HEK293T (cell line): ENCODE measurements at regions not wholly inside any gene's neighbourhood (a gene's known extent, or its start where the extent isn't known, plus 50 kb on each side); places are given as distances from the start of the nearest gene placed in this dataset.

Experiments
- ARNT ChIP-seq: fragments of 450-650 bp; IDR thresholded peaks from 2 replicates; pipeline ENCODE4 v1.6.1; 2017; ENCODE audit warnings: mild to moderate bottlenecking
- BHLHE40 ChIP-seq: fragments of 450-650 bp; IDR thresholded peaks from 2 replicates; pipeline ENCODE4 v1.6.1; 2016; ENCODE audit warnings: mild to moderate bottlenecking, moderate library complexity, borderline replicate concordance
- FOXK2 ChIP-seq: fragments of 450-650 bp; IDR thresholded peaks from 2 replicates; pipeline ENCODE4 v1.6.1; 2016; ENCODE audit warnings: mild to moderate bottlenecking
- FOXM1 ChIP-seq: fragments of 450-650 bp; IDR thresholded peaks from 2 replicates; pipeline ENCODE4 v1.6.1; 2017; ENCODE audit warnings: mild to moderate bottlenecking, borderline replicate concordance
- HDGF ChIP-seq: fragments of 450-650 bp; IDR thresholded peaks from 2 replicates; pipeline ENCODE4 v1.6.1; 2017; ENCODE audit warnings: antibody characterized with exemption, borderline replicate concordance
- LEF1 ChIP-seq: fragments of 450-650 bp; IDR thresholded peaks from 2 replicates; pipeline ENCODE4 v1.6.1; 2017; ENCODE audit warnings: mild to moderate bottlenecking, borderline replicate concordance
- NFRKB ChIP-seq: fragments of 450-650 bp; IDR thresholded peaks from 2 replicates; pipeline ENCODE4 v1.6.1; 2016; ENCODE audit warnings: mild to moderate bottlenecking, moderate library complexity
- SP1 ChIP-seq: fragments of 450-650 bp; IDR thresholded peaks from 2 replicates; pipeline ENCODE4 v1.6.1; 2017
- TARDBP ChIP-seq: fragments of 450-650 bp; IDR thresholded peaks from 2 replicates; pipeline ENCODE4 v1.6.1; 2016

DNA sequence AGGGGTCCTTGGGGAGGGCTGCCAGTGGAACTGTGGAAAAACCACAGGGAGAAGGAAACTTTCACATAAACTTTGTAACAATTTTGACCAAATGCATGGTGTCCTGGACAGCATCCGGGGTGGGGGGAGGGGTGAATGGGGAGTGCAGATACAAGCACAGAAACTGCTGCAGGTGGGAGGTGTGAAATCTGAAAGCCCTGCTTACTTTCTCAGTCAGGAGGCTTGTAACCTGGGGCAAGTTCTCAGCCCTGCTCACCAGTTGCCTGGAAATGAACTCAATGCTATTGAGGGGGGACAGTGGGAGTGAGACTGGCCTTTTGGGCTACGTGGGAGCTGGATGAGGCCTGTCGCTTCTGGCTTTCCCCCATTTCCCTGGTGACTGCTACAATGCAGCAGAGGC is 694.5 kb upstream of the ZNF608 start:
- TF ChIP-seq TARDBP, result no peak
- no peak for TF ChIP-seq SP1
- TF ChIP-seq NFRKB, result no peak
- TF ChIP-seq FOXK2, result no peak
- TF ChIP-seq BHLHE40, result no peak
- TF ChIP-seq ARNT, result no peak
- TF ChIP-seq HDGF, result no peak
- TF ChIP-seq FOXM1, result no peak
- no peak for TF ChIP-seq LEF1
